Sigmoid colon (tissue), 6 donors: ENCODE measurements at regions not wholly inside any gene's neighbourhood (a gene's known extent, or its start where the extent isn't known, plus 50 kb on each side); places are given as distances from the start of the nearest gene placed in this dataset.

Source experiments
- DNase-seq: peaks from one replicate; pipeline ENCODE4 v3.0.0-alpha.2; 2019
- H3K27ac ChIP-seq, 4 donors: fragments of 200-600 bp; sonication (generic); one replicate each; pipeline ENCODE4 v1.5.1; 2016 to 2019; ENCODE audit warnings: mild to moderate bottlenecking in 1 of 4
- H3K27me3 ChIP-seq, 3 donors: fragments of 200-600 bp; sonication (generic); one replicate each; pipeline ENCODE4 v1.5.1; 2019; ENCODE audit warnings: mild to moderate bottlenecking in 1 of 3
- H3K36me3 ChIP-seq, 4 donors: fragments of 200-600 bp; sonication (generic); one replicate each; pipeline ENCODE4 v1.5.1; 2016 to 2019
- H3K4me1 ChIP-seq, 4 donors: fragments of 200-600 bp; sonication (generic); one replicate each; pipeline ENCODE4 v1.5.1; 2017 to 2019
- H3K4me3 ChIP-seq, 4 donors: fragments of 200-600 bp; sonication (generic); one replicate each; pipeline ENCODE4 v1.5.1; 2017 to 2019; ENCODE audit warnings: mild to moderate bottlenecking in 2 of 4, moderate library complexity in 1 of 4
- H3K9me3 ChIP-seq, 4 donors: fragments of 200-600 bp in 3 of 4; sonication (generic) in 3 of 4; one replicate each; pipeline versions ENCODE4 v1.5.1 to v1.6.1; 2013 to 2019
- CTCF ChIP-seq, 4 experiments: fragments of 450-650 bp in 3 of 4; fragments of 200-600 bp in 1 of 4; IDR thresholded peaks; one replicate each; pipeline ENCODE4 v1.5.1; 2016 to 2019; ENCODE audit warnings: antibody characterized with exemption in 4 of 4, mild to moderate bottlenecking in 3 of 4, moderate library complexity in 2 of 4
- EP300 ChIP-seq, 4 donors: sonication (generic); formaldehyde crosslinking; IDR thresholded peaks; one replicate each; pipeline ENCODE4 v1.6.1; 2017; ENCODE audit warnings: antibody characterized with exemption in 4 of 4
- POLR2A ChIP-seq, 2 donors: fragments of 450-650 bp; IDR thresholded peaks; one replicate each; pipeline ENCODE4 v1.6.1; 2016; ENCODE audit warnings: antibody characterized with exemption in 2 of 2, mild to moderate bottlenecking in 2 of 2, moderate library complexity in 2 of 2
- POLR2AphosphoS5 ChIP-seq, 4 donors: sonication (generic); formaldehyde crosslinking; IDR thresholded peaks; one replicate each; pipeline ENCODE4 v1.6.1; 2017; ENCODE audit warnings: antibody characterized with exemption in 4 of 4
- WGBS, 2 donors: extraction: QIAGEN DNeasy Blood & Tissue Kit; methylation state at CpG; one replicate each; pipeline ENCODE4 v1.1.7; 2013; 5-methylcytosine and 5-hydroxymethylcytosine counted together
- intact Hi-C: fragments of 100-400 bp; cut with DNase I; formaldehyde crosslinking; loops from one replicate; pipeline ENCODE4 v1.15.1; 2023
- donor health status: healthy with polysubstance abuse.
- donor health status: healthy.

GRCh38 chr15:97691799-97692198 is 268.7 kb upstream of the ARRDC4 start:
- no peaks in the 10 kb centered on the region for H3K4me1 ChIP-seq
- no peak for DNase-seq
- no peak overlapping the region for H3K4me3 ChIP-seq
- H3K9me3 ChIP-seq: no peaks in the 10 kb centered on the region
- no peaks in the 10 kb centered on the region for H3K36me3 ChIP-seq
- intact Hi-C loops: no loop called here
- 45 to 76% methylated on average over 5 of the region's 5 CpGs for WGBS, 2 donors
- H3K27ac ChIP-seq: no peak overlapping the region
- H3K27me3 ChIP-seq: no peaks in the 10 kb centered on the region
- TF ChIP-seq POLR2AphosphoS5 (IDR thresholded peaks at IDR 0.05): no peak
- TF ChIP-seq EP300 (IDR thresholded peaks at IDR 0.05): no peak
- no peak for TF ChIP-seq POLR2A (IDR thresholded peaks at IDR 0.05)
- TF ChIP-seq CTCF (IDR thresholded peaks at IDR 0.05): no peak

- Histone ChIP-seq H3K4me3 (no peak overlapping the region), H3K9me3 (no peaks in the 10 kb centered on the region), H3K27ac (no peak overlapping the region), H3K36me3 (no peaks in the 10 kb centered on the region), H3K4me1 (no peaks in the 10 kb centered on the region), H3K27me3 (no peaks in the 10 kb centered on the region)
- DNase-seq: no peak
- TF ChIP-seq POLR2A (IDR thresholded peaks at IDR 0.05) (no peak), POLR2AphosphoS5 (IDR thresholded peaks at IDR 0.05) (no peak), CTCF (IDR thresholded peaks at IDR 0.05) (no peak), EP300 (IDR thresholded peaks at IDR 0.05) (no peak)
- WGBS, 2 donors: 66 to 90% methylated on average over 17 of the region's 17 CpGs
- intact Hi-C loops: no loop called here
These were observed 268.0 kb upstream of the ARRDC4 start for GRCh38 chr15:97692301-97693015.

GRCh38 chr15:97694456-97694855 is 266.0 kb upstream of the ARRDC4 start:
- Histone ChIP-seq H3K27me3 (no peaks in the 10 kb centered on the region), H3K4me3 (no peak overlapping the region), H3K27ac (no peak overlapping the region), H3K36me3 (no peaks in the 10 kb centered on the region), H3K9me3 (no peaks in the 10 kb centered on the region), H3K4me1 (no peaks in the 10 kb centered on the region)
- no peak for DNase-seq
- TF ChIP-seq CTCF (IDR thresholded peaks at IDR 0.05): no peak
- TF ChIP-seq POLR2AphosphoS5 (IDR thresholded peaks at IDR 0.05): no peak
- TF ChIP-seq POLR2A (IDR thresholded peaks at IDR 0.05): no peak
- TF ChIP-seq EP300 (IDR thresholded peaks at IDR 0.05): no peak
- 95 to 98% methylated on average over 7 of the region's 7 CpGs for WGBS, 2 donors
- intact Hi-C loops: no loop called here

GRCh38 chr15:97703400-97703799 is 257.1 kb upstream of the ARRDC4 start:
- Histone ChIP-seq H3K9me3 (no peaks in the 10 kb centered on the region), H3K27ac (no peak overlapping the region), H3K36me3 (no peaks in the 10 kb centered on the region), H3K4me1 (no peaks in the 10 kb centered on the region), H3K27me3 (no peaks in the 10 kb centered on the region), H3K4me3 (no peak overlapping the region)
- no peak for DNase-seq
- intact Hi-C loops: no loop called here
- TF ChIP-seq POLR2A (IDR thresholded peaks at IDR 0.05): no peak
- no peak for TF ChIP-seq POLR2AphosphoS5 (IDR thresholded peaks at IDR 0.05)
- no peak for TF ChIP-seq CTCF (IDR thresholded peaks at IDR 0.05)
- no peak for TF ChIP-seq EP300 (IDR thresholded peaks at IDR 0.05)
- WGBS, 2 donors: 15 to 71% methylated on average over 5 of the region's 5 CpGs

- H3K27me3 ChIP-seq: no peaks in the 10 kb centered on the region
- no peak overlapping the region for H3K27ac ChIP-seq
- TF ChIP-seq POLR2A (IDR thresholded peaks at IDR 0.05): no peak
- intact Hi-C loops: no loop called here
- no peaks in the 10 kb centered on the region for H3K9me3 ChIP-seq
- no peaks in the 10 kb centered on the region for H3K4me1 ChIP-seq
- H3K36me3 ChIP-seq: no peaks in the 10 kb centered on the region
- 50 to 85% methylated on average over 1 of the region's 1 CpG for WGBS, 2 donors
- no peak overlapping the region for H3K4me3 ChIP-seq
- DNase-seq: no peak
These were observed 254.4 kb upstream of the ARRDC4 start for GRCh38 chr15:97706059-97706458.
